ENCODE measurements at regions not wholly inside any gene's neighbourhood (a gene's known extent, or its start where the extent isn't known, plus 50 kb on each side); places are given as distances from the start of the nearest gene placed in this dataset.

DNA sequence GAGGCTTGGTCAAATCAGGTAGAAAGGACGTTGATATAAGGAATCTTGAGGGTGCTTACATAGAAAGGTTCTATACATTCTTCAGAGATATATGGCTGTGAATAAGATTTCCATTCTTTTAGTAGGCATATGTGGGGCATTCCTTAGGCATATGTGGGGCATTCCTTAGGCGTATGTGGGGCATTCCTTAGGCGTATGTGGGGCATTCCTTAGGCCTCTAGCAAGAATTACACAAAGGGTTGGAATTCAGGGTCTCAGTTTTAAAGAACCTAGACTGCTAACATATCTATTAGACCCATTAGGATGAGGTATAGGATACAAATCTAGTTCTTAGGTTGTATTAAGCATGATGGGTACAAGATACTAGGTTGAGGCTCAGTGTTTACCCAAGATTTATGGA is 607.8 kb downstream of the SI start:
- no peaks in the 10 kb centered on the region for H3K36me3 ChIP-seq (replicated peaks in 1 of 2; ENCODE audit: control extremely low read depth in 1 of 2, control insufficient read depth in 1 of 2, extremely low read depth in 1 of 2, insufficient read depth in 2 of 2, low read length in 1 of 2)
- Mint-ChIP-seq H3K27me3 (no peaks in the 10 kb centered on the region), H3K9me3 (ENCODE audit: insufficient read depth) (peaks cover 3% of the 10 kb centered on the region), H3K4me3 (no peak overlapping the region), H3K4me1 (no peaks in the 10 kb centered on the region), H3K27ac (no peak overlapping the region)
- no peak overlapping the region for H2AFZ ChIP-seq (ENCODE audit: insufficient read depth, low read depth, low read length, poor library complexity, severe bottlenecking)
- intact Hi-C loops (cut with micrococcal nuclease) = no loop called here
- DNase-seq (no peak), ATAC-seq (ENCODE audit: low read depth) (no peak)
- H3K4me1 ChIP-seq (ENCODE audit: control insufficient read depth in 2 of 2, insufficient read depth in 2 of 2, low read length in 2 of 2) = no peaks in the 10 kb centered on the region
- TF ChIP-seq EZH2 (IDR thresholded peaks at IDR 0.05; ENCODE audit: borderline replicate concordance, insufficient read depth, low read depth, low read length, poor library complexity, severe bottlenecking) = no peak
- TF ChIP-seq, protein P1, sequence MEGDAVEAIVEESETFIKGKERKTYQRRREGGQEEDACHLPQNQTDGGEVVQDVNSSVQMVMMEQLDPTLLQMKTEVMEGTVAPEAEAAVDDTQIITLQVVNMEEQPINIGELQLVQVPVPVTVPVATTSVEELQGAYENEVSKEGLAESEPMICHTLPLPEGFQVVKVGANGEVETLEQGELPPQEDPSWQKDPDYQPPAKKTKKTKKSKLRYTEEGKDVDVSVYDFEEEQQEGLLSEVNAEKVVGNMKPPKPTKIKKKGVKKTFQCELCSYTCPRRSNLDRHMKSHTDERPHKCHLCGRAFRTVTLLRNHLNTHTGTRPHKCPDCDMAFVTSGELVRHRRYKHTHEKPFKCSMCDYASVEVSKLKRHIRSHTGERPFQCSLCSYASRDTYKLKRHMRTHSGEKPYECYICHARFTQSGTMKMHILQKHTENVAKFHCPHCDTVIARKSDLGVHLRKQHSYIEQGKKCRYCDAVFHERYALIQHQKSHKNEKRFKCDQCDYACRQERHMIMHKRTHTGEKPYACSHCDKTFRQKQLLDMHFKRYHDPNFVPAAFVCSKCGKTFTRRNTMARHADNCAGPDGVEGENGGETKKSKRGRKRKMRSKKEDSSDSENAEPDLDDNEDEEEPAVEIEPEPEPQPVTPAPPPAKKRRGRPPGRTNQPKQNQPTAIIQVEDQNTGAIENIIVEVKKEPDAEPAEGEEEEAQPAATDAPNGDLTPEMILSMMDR (IDR thresholded peaks at IDR 0.05) = no peak
- no peaks in the 10 kb centered on the region for H4K20me1 ChIP-seq (ENCODE audit: control insufficient read depth, insufficient read depth, low read length, poor library complexity, severe bottlenecking)
- H3K4me2 ChIP-seq (replicated peaks; ENCODE audit: low read depth, low read length, poor library complexity, severe bottlenecking) = no peak overlapping the region
- H3K27ac ChIP-seq (ENCODE audit: low read length in 2 of 2) = no peak overlapping the region
- no peak overlapping the region for H3K9ac ChIP-seq (ENCODE audit: low read length)
- H3K79me2 ChIP-seq (ENCODE audit: control insufficient read depth, insufficient read depth, low read length) = no peaks in the 10 kb centered on the region
- WGBS (ENCODE audit: insufficient coverage) = no CpG with 5 or more reads among the region's 3 CpGs
- H3K9me3 ChIP-seq (ENCODE audit: control extremely low read depth in 1 of 3, control insufficient read depth in 2 of 3, insufficient read depth in 1 of 3, low read length in 2 of 3) = peaks cover 0 to 1% (median 0%) of the 10 kb centered on the region in 3 donors
- H3K27me3 ChIP-seq (replicated peaks in 1 of 4; ENCODE audit: control extremely low read depth in 1 of 4, control insufficient read depth in 3 of 4, insufficient read depth in 4 of 4, low read length in 3 of 4) = no peaks in the 10 kb centered on the region
- ChIA-PET POLR2A (no interaction called here), CTCF (no interaction called here)
- H3K4me3 ChIP-seq (ENCODE audit: control extremely low read depth in 1 of 5, extremely low read depth in 1 of 5, insufficient read depth in 1 of 5, low read depth in 2 of 5, low read length in 4 of 5) = no peak overlapping the region

DNA sequence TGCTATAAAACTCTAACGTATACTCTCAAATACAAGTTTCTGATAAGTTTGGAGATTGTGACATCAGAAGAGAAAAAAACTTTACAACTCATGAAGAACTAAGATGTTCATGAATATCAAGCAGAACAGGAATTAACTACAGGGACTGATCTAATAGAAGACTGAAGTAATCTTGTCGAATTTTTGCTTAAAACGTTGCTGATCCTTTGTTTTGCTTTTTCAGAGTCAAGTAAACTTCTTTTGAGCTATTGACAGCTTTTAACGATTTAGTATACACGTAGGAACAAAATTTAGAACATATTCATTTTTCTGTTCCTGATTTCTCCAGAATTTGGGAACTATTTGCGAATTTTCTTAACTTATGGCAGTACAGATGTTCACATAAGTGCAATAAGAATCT is 610.2 kb downstream of the SI start:
- no peaks in the 10 kb centered on the region for H3K4me1 ChIP-seq (ENCODE audit: control insufficient read depth in 2 of 2, insufficient read depth in 2 of 2, low read length in 2 of 2)
- ChIA-PET POLR2A (no interaction called here), CTCF (no interaction called here)
- H3K4me3 Mint-ChIP-seq = no peak overlapping the region
- no peak overlapping the region for H3K27ac Mint-ChIP-seq
- WGBS (ENCODE audit: insufficient coverage) = 52% methylated on average over 2 of the region's 6 CpGs
- no peak overlapping the region for H3K4me2 ChIP-seq (replicated peaks; ENCODE audit: low read depth, low read length, poor library complexity, severe bottlenecking)
- H3K4me3 ChIP-seq (ENCODE audit: control extremely low read depth in 1 of 5, extremely low read depth in 1 of 5, insufficient read depth in 1 of 5, low read depth in 2 of 5, low read length in 4 of 5) = no peak overlapping the region
- DNase-seq = no peak
- H3K79me2 ChIP-seq (ENCODE audit: control insufficient read depth, insufficient read depth, low read length) = no peaks in the 10 kb centered on the region
- TF ChIP-seq EZH2 (IDR thresholded peaks at IDR 0.05; ENCODE audit: borderline replicate concordance, insufficient read depth, low read depth, low read length, poor library complexity, severe bottlenecking) = no peak
- TF ChIP-seq, protein P1 (IDR thresholded peaks at IDR 0.05) = no peak
- no peak overlapping the region for H2AFZ ChIP-seq (ENCODE audit: insufficient read depth, low read depth, low read length, poor library complexity, severe bottlenecking)
- no peak for ATAC-seq (ENCODE audit: low read depth)
- no peak overlapping the region for H3K27ac ChIP-seq (ENCODE audit: low read length in 2 of 2)
- no peaks in the 10 kb centered on the region for H3K9me3 ChIP-seq (ENCODE audit: control extremely low read depth in 1 of 3, control insufficient read depth in 2 of 3, insufficient read depth in 1 of 3, low read length in 2 of 3)
- H3K4me1 Mint-ChIP-seq = no peaks in the 10 kb centered on the region
- intact Hi-C loops (cut with micrococcal nuclease) = no loop called here
- H3K9me3 Mint-ChIP-seq (ENCODE audit: insufficient read depth) = peaks cover 3% of the 10 kb centered on the region
- no peaks in the 10 kb centered on the region for H3K27me3 ChIP-seq (replicated peaks in 1 of 4; ENCODE audit: control extremely low read depth in 1 of 4, control insufficient read depth in 3 of 4, insufficient read depth in 4 of 4, low read length in 3 of 4)
- no peaks in the 10 kb centered on the region for H4K20me1 ChIP-seq (ENCODE audit: control insufficient read depth, insufficient read depth, low read length, poor library complexity, severe bottlenecking)
- H3K36me3 ChIP-seq (replicated peaks in 1 of 2; ENCODE audit: control extremely low read depth in 1 of 2, control insufficient read depth in 1 of 2, extremely low read depth in 1 of 2, insufficient read depth in 2 of 2, low read length in 1 of 2) = no peaks in the 10 kb centered on the region
- no peaks in the 10 kb centered on the region for H3K27me3 Mint-ChIP-seq
- no peak overlapping the region for H3K9ac ChIP-seq (ENCODE audit: low read length)

All from B cell (primary cell).